ENCODE measurements at regions not wholly inside any gene's neighbourhood (a gene's known extent, or its start where the extent isn't known, plus 50 kb on each side); places are given as distances from the start of the nearest gene placed in this dataset.

- TF ChIP-seq, protein P1, sequence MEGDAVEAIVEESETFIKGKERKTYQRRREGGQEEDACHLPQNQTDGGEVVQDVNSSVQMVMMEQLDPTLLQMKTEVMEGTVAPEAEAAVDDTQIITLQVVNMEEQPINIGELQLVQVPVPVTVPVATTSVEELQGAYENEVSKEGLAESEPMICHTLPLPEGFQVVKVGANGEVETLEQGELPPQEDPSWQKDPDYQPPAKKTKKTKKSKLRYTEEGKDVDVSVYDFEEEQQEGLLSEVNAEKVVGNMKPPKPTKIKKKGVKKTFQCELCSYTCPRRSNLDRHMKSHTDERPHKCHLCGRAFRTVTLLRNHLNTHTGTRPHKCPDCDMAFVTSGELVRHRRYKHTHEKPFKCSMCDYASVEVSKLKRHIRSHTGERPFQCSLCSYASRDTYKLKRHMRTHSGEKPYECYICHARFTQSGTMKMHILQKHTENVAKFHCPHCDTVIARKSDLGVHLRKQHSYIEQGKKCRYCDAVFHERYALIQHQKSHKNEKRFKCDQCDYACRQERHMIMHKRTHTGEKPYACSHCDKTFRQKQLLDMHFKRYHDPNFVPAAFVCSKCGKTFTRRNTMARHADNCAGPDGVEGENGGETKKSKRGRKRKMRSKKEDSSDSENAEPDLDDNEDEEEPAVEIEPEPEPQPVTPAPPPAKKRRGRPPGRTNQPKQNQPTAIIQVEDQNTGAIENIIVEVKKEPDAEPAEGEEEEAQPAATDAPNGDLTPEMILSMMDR (IDR thresholded peaks at IDR 0.05): no peak
- H3K9me3 Mint-ChIP-seq (ENCODE audit: unreplicated experiment): no peaks in the 10 kb centered on the region
- DNase-seq (ENCODE audit: extremely low spot score, unreplicated experiment): no peak
- H3K4me1 Mint-ChIP-seq (ENCODE audit: unreplicated experiment): no peaks in the 10 kb centered on the region
- no peak overlapping the region for H3K4me3 Mint-ChIP-seq (ENCODE audit: unreplicated experiment)
- no peaks in the 10 kb centered on the region for H3K36me3 Mint-ChIP-seq (ENCODE audit: unreplicated experiment)
- H3K27me3 Mint-ChIP-seq (ENCODE audit: unreplicated experiment): no peaks in the 10 kb centered on the region
- H3K27ac Mint-ChIP-seq (ENCODE audit: unreplicated experiment): no peak overlapping the region
These were observed 722.5 kb upstream of the ATXN7L3B start for GRCh38 chr12:73815072-73815645.

DNA sequence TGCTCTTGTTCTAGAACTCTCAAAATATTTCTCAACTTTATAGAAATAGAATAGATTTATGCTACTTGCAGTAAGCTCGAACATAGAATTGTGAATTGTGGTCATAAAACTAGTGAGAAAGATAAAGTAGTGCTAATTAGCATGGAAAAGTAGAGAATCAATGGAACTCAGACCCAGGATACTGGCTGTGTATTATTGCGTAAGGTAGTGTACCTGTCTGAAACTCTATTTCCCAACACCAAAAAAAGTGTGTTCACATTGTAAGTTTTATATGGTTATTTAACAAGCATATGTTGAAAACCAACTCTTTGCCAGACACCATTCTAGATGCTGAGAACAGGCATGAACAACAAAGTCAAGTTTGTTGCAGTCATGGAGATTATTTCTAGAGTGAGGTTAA lies 720.5 kb upstream of the ATXN7L3B start:
- no peak overlapping the region for H3K27ac Mint-ChIP-seq (ENCODE audit: unreplicated experiment)
- no peak for DNase-seq (ENCODE audit: extremely low spot score, unreplicated experiment)
- no peaks in the 10 kb centered on the region for H3K27me3 Mint-ChIP-seq (ENCODE audit: unreplicated experiment)
- no peaks in the 10 kb centered on the region for H3K36me3 Mint-ChIP-seq (ENCODE audit: unreplicated experiment)
- TF ChIP-seq, protein P1 (IDR thresholded peaks at IDR 0.05): no peak
- no peak overlapping the region for H3K4me3 Mint-ChIP-seq (ENCODE audit: unreplicated experiment)
- H3K4me1 Mint-ChIP-seq (ENCODE audit: unreplicated experiment): no peaks in the 10 kb centered on the region
- H3K9me3 Mint-ChIP-seq (ENCODE audit: unreplicated experiment): peaks cover 5% of the 10 kb centered on the region

- H3K9me3 Mint-ChIP-seq (ENCODE audit: unreplicated experiment): no peaks in the 10 kb centered on the region
- TF ChIP-seq, protein P1 (IDR thresholded peaks at IDR 0.05): no peak
- H3K27me3 Mint-ChIP-seq (ENCODE audit: unreplicated experiment): no peaks in the 10 kb centered on the region
- no peak overlapping the region for H3K4me3 Mint-ChIP-seq (ENCODE audit: unreplicated experiment)
- H3K36me3 Mint-ChIP-seq (ENCODE audit: unreplicated experiment): no peaks in the 10 kb centered on the region
- H3K4me1 Mint-ChIP-seq (ENCODE audit: unreplicated experiment): no peaks in the 10 kb centered on the region
- no peak overlapping the region for H3K27ac Mint-ChIP-seq (ENCODE audit: unreplicated experiment)
- DNase-seq (ENCODE audit: extremely low spot score, unreplicated experiment): no peak
These were observed 703.9 kb upstream of the ATXN7L3B start for GRCh38 chr12:73833746-73834145.

DNA sequence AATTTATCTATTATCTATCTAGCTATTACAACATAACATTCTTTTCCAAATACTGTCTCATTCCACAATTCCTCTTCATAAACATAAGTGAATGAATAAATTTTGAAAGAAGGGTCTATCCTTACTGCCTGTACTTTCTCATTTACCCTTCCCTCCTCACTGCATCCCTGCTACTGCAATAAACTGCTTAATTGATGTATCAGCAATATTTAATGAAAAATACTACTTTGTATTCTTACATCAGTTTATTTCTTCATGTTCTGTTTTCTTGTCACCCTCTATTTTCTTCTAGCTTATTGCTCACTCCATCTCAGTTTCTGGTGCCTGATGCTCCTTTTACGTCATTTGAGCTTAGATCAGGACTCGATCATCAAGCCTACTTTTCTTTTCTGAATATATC lies 695.7 kb upstream of the ATXN7L3B start:
- Mint-ChIP-seq H3K4me3 (ENCODE audit: unreplicated experiment) (no peak overlapping the region), H3K27me3 (ENCODE audit: unreplicated experiment) (no peaks in the 10 kb centered on the region), H3K4me1 (ENCODE audit: unreplicated experiment) (no peaks in the 10 kb centered on the region), H3K36me3 (ENCODE audit: unreplicated experiment) (no peaks in the 10 kb centered on the region), H3K27ac (ENCODE audit: unreplicated experiment) (no peak overlapping the region), H3K9me3 (ENCODE audit: unreplicated experiment) (no peaks in the 10 kb centered on the region)
- no peak for DNase-seq (ENCODE audit: extremely low spot score, unreplicated experiment)
- TF ChIP-seq, protein P1 (IDR thresholded peaks at IDR 0.05): no peak

GRCh38 chr12:73863546-73863945 lies 674.1 kb upstream of the ATXN7L3B start:
- TF ChIP-seq, protein P1 (IDR thresholded peaks at IDR 0.05): no peak
- no peak overlapping the region for H3K4me3 Mint-ChIP-seq (ENCODE audit: unreplicated experiment)
- peaks cover 5% of the 10 kb centered on the region for H3K4me1 Mint-ChIP-seq (ENCODE audit: unreplicated experiment)
- no peak overlapping the region for H3K27ac Mint-ChIP-seq (ENCODE audit: unreplicated experiment)
- no peak for DNase-seq (ENCODE audit: extremely low spot score, unreplicated experiment)
- no peaks in the 10 kb centered on the region for H3K9me3 Mint-ChIP-seq (ENCODE audit: unreplicated experiment)
- H3K27me3 Mint-ChIP-seq (ENCODE audit: unreplicated experiment): no peaks in the 10 kb centered on the region
- no peaks in the 10 kb centered on the region for H3K36me3 Mint-ChIP-seq (ENCODE audit: unreplicated experiment)
